ENCODE measurements at regions not wholly inside any gene's neighbourhood (a gene's known extent, or its start where the extent isn't known, plus 50 kb on each side); places are given as distances from the start of the nearest gene placed in this dataset.

- H3K79me2 ChIP-seq (replicated peaks; ENCODE audit: insufficient read depth, low read length) = no peaks in the 10 kb centered on the region
- H3F3A ChIP-seq (ENCODE audit: insufficient read depth, low read length, poor library complexity, severe bottlenecking) = no peaks in the 10 kb centered on the region
- no peaks in the 10 kb centered on the region for H3K9me3 ChIP-seq (ENCODE audit: low read length)
- H3K9ac ChIP-seq (ENCODE audit: low read length) = no peak overlapping the region
- H3K27me3 ChIP-seq (ENCODE audit: insufficient read depth, low read depth, low read length) = no peaks in the 10 kb centered on the region
- TF ChIP-seq MXI1 (conservative IDR thresholded peaks at IDR 0.05; ENCODE audit: poor library complexity, severe bottlenecking) (no peak), TAF1 (IDR thresholded peaks at IDR 0.05; ENCODE audit: low read depth) (no peak), CTCF (IDR thresholded peaks at IDR 0.05; ENCODE audit: poor library complexity, severe bottlenecking) (no peak), POLR2AphosphoS5 (IDR thresholded peaks at IDR 0.05) (no peak), EP300 (conservative IDR thresholded peaks at IDR 0.05; ENCODE audit: poor library complexity, severe bottlenecking) (no peak)
- H3K27ac ChIP-seq (ENCODE audit: low read length) = no peak overlapping the region
- no peaks in the 10 kb centered on the region for H3K9me2 ChIP-seq (ENCODE audit: insufficient read depth, low read length)
- H3K36me3 ChIP-seq (ENCODE audit: insufficient read depth, low read length) = no peaks in the 10 kb centered on the region
- no peak overlapping the region for H3K4me3 ChIP-seq (ENCODE audit: low read length)
- no peak overlapping the region for H2AFZ ChIP-seq (ENCODE audit: low read depth, low read length)
- no peak overlapping the region for H3K4me2 ChIP-seq (ENCODE audit: low read length)
- H4K20me1 ChIP-seq (ENCODE audit: insufficient read depth) = no peaks in the 10 kb centered on the region
These were observed 114.4 kb upstream of the POF1B start for GRCh38 chrX:85493821-85494220.

- Histone ChIP-seq H3K79me2 (replicated peaks; ENCODE audit: insufficient read depth, low read length) (no peaks in the 10 kb centered on the region), H3K9me3 (ENCODE audit: low read length) (no peaks in the 10 kb centered on the region), H3K4me2 (ENCODE audit: low read length) (no peak overlapping the region), H3K9me2 (ENCODE audit: insufficient read depth, low read length) (no peaks in the 10 kb centered on the region), H2AFZ (ENCODE audit: low read depth, low read length) (no peak overlapping the region), H3K27ac (ENCODE audit: low read length) (no peak overlapping the region), H3K4me3 (ENCODE audit: low read length) (no peak overlapping the region), H4K20me1 (ENCODE audit: insufficient read depth) (no peaks in the 10 kb centered on the region), H3F3A (ENCODE audit: insufficient read depth, low read length, poor library complexity, severe bottlenecking) (no peaks in the 10 kb centered on the region), H3K9ac (ENCODE audit: low read length) (no peak overlapping the region), H3K27me3 (ENCODE audit: insufficient read depth, low read depth, low read length) (no peaks in the 10 kb centered on the region), H3K36me3 (ENCODE audit: insufficient read depth, low read length) (no peaks in the 10 kb centered on the region)
- TF ChIP-seq MXI1 (conservative IDR thresholded peaks at IDR 0.05; ENCODE audit: poor library complexity, severe bottlenecking) (no peak), REST (IDR thresholded peaks at IDR 0.05; ENCODE audit: borderline replicate concordance) (no peak), TAF1 (IDR thresholded peaks at IDR 0.05; ENCODE audit: low read depth) (no peak), EP300 (conservative IDR thresholded peaks at IDR 0.05; ENCODE audit: poor library complexity, severe bottlenecking) (no peak), EZH2 (IDR thresholded peaks at IDR 0.05; ENCODE audit: borderline replicate concordance, insufficient read depth, low read length, poor library complexity, severe bottlenecking) (no peak)
These were observed 74.8 kb upstream of the POF1B start for GRCh38 chrX:85454295-85454694.

DNA sequence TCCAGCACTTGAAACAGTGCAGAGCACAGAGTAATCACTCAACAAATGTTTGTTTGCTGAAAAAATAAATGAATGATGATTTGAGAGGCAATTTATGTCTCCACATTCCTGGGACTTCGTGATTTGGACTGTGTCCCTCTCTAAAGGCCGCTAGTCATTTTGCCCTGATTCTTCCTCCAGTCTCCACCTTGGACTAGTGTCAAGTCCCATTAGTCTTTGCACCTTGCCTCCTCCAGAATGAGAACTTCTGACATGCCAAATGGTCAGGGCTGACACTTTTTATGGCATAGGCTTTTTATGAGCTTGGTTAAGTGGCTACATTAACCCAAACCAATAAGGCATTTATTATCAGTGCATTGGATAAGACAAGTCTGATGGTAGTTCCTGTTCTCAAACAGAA, 65.1 kb upstream of the POF1B start:
- no peak overlapping the region for H3K27ac ChIP-seq (ENCODE audit: low read length)
- no peak overlapping the region for H3K9ac ChIP-seq (ENCODE audit: low read length)
- H3K36me3 ChIP-seq (ENCODE audit: insufficient read depth, low read length) = no peaks in the 10 kb centered on the region
- no peak overlapping the region for H3K4me3 ChIP-seq (ENCODE audit: low read length)
- no peaks in the 10 kb centered on the region for H3K27me3 ChIP-seq (ENCODE audit: insufficient read depth, low read depth, low read length)
- TF ChIP-seq MXI1 (conservative IDR thresholded peaks at IDR 0.05; ENCODE audit: poor library complexity, severe bottlenecking) (no peak), TAF1 (IDR thresholded peaks at IDR 0.05; ENCODE audit: low read depth) (no peak), POLR2AphosphoS5 (IDR thresholded peaks at IDR 0.05) (no peak), REST (IDR thresholded peaks at IDR 0.05; ENCODE audit: borderline replicate concordance) (no peak), EZH2 (IDR thresholded peaks at IDR 0.05; ENCODE audit: borderline replicate concordance, insufficient read depth, low read length, poor library complexity, severe bottlenecking) (no peak), RAD21 (conservative IDR thresholded peaks at IDR 0.05) (no peak), SMC3 (conservative IDR thresholded peaks at IDR 0.05; ENCODE audit: poor library complexity) (no peak), CTCF (IDR thresholded peaks at IDR 0.05; ENCODE audit: poor library complexity, severe bottlenecking) (no peak), EP300 (conservative IDR thresholded peaks at IDR 0.05; ENCODE audit: poor library complexity, severe bottlenecking) (no peak)
- no peak overlapping the region for H2AFZ ChIP-seq (ENCODE audit: low read depth, low read length)
- H3K79me2 ChIP-seq (replicated peaks; ENCODE audit: insufficient read depth, low read length) = no peaks in the 10 kb centered on the region
- H3K9me3 ChIP-seq (ENCODE audit: low read length) = no peaks in the 10 kb centered on the region
- no peaks in the 10 kb centered on the region for H3K9me2 ChIP-seq (ENCODE audit: insufficient read depth, low read length)
- H3F3A ChIP-seq (ENCODE audit: insufficient read depth, low read length, poor library complexity, severe bottlenecking) = no peaks in the 10 kb centered on the region
- no peaks in the 10 kb centered on the region for H4K20me1 ChIP-seq (ENCODE audit: insufficient read depth)
- no peak overlapping the region for H3K4me2 ChIP-seq (ENCODE audit: low read length)
